AG10803 (cell line): ENCODE measurements at regions not wholly inside any gene's neighbourhood (a gene's known extent, or its start where the extent isn't known, plus 50 kb on each side); places are given as distances from the start of the nearest gene placed in this dataset.

ENCODE experiments used
- DNase-seq: peaks from one replicate; pipeline ENCODE4 v3.0.0; 2010; ENCODE audit warnings: low read depth
- H3K4me3 ChIP-seq: 2 replicates; pipeline ENCODE4 v1.5.1; 2011; ENCODE audit warnings: mild to moderate bottlenecking, low read length, control low read depth
- TF ChIP-seq, protein P1 (sequence below): conservative IDR thresholded peaks from 2 replicates; pipeline ENCODE4 v1.5.1; 2011; ENCODE audit warnings: mild to moderate bottlenecking, low read length, control low read depth, inconsistent platforms

DNA sequence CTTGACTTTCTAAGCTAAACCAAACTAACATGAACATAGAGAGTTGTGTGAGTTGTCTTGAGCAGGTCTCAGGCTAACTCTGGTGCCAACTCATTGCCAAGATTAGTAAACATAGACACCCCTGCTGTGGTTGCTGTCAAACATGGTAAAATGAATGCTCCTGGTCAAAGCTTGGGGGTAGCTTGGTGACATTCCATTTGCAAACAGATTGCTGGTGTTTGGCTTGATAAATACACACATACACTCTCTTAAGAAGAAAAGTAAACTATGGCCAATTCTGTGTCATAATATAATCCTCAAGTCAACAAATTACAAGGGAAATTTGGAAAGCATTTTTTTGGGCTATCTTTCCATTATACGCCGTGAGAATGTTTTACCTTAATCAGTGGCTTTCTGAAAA is 386.4 kb upstream of the PDE3A start:
- TF ChIP-seq, protein P1, sequence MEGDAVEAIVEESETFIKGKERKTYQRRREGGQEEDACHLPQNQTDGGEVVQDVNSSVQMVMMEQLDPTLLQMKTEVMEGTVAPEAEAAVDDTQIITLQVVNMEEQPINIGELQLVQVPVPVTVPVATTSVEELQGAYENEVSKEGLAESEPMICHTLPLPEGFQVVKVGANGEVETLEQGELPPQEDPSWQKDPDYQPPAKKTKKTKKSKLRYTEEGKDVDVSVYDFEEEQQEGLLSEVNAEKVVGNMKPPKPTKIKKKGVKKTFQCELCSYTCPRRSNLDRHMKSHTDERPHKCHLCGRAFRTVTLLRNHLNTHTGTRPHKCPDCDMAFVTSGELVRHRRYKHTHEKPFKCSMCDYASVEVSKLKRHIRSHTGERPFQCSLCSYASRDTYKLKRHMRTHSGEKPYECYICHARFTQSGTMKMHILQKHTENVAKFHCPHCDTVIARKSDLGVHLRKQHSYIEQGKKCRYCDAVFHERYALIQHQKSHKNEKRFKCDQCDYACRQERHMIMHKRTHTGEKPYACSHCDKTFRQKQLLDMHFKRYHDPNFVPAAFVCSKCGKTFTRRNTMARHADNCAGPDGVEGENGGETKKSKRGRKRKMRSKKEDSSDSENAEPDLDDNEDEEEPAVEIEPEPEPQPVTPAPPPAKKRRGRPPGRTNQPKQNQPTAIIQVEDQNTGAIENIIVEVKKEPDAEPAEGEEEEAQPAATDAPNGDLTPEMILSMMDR = no peak
- no peak overlapping the region for H3K4me3 ChIP-seq
- DNase-seq = no peak

DNA sequence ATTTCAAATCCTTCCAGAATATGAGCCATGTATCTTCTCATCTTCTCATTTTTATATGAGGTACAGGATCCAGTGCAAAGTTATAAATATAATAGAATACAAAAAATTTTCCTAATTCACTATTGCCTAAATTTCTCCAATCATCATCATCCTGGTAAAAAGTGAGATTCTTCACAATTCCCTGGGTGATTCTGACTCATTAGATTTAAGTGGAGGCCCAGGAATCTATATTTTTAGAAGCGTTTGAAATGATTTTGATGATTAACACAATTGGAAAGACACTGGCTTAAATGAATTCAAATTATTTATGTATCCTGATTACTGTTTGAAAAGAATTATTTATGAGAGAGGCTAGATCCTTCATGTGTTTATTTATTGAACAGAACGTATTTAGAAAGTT is 380.3 kb upstream of the PDE3A start:
- no peak overlapping the region for H3K4me3 ChIP-seq
- TF ChIP-seq, protein P1 = no peak
- peak; percentile 9 for DNase-seq

DNA sequence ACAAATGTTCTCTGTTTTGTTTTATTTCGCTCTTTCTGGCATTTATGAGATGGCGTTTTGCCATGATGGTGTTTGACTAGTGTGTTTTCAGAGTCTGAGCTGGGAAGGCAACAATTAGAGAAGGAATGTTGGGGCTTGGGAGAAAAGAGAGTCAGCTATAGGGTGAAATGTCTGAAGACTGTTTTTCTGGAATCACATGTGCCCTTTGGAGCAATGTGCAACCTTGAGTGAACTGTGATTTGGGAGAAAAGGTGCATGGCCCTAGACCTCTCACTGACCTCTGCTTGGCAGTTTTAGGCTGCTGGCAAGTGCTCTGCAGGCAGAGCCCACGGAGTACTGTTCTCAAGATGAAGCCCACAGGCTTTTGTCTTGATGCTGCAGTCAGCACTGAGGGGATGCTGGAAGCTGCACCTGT is 379.9 kb upstream of the PDE3A start:
- TF ChIP-seq, protein P1 = no peak
- H3K4me3 ChIP-seq = no peak overlapping the region
- DNase-seq = peak; percentile 52

DNA sequence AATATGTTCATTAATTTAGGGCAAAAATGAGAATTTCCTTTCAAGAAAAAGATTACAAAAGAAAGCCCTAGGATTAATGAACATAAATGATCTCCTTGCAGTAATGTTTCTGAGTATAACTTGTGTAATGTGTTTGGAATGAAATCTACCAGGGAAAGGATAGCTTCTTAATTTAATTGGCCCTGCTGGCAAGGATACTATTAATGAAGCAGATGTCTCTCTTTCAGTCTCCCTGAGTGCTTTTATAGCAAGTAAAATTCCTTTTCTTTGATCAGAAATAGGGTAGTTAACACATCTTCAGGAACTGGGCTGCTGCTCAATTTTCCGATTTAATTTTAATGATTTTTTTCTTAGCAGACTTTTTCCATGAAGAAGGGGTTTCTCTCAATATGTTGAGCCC is 379.4 kb upstream of the PDE3A start:
- DNase-seq = peak; percentile 44
- TF ChIP-seq, protein P1 = no peak
- no peak overlapping the region for H3K4me3 ChIP-seq

DNA sequence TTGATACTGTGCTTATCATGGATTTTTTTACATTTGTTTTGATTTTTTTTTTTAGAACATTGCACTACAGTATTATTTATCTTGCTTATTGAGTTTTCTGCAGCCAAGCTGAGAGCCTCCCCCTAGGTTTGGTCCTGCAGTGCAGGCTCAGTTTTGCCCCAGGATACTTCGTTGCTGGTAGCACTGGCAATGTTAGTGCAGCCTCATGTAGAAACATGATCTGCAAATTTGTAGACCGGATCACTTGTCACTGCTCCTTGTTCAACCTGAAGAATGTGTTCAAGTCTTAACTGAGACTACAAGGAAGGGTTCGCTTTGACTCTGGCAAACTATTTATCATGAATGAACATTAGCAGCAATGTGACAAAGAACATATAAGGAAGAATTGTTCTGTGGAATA is 377.2 kb upstream of the PDE3A start:
- DNase-seq = no peak
- no peak overlapping the region for H3K4me3 ChIP-seq
- TF ChIP-seq, protein P1 = no peak

DNA sequence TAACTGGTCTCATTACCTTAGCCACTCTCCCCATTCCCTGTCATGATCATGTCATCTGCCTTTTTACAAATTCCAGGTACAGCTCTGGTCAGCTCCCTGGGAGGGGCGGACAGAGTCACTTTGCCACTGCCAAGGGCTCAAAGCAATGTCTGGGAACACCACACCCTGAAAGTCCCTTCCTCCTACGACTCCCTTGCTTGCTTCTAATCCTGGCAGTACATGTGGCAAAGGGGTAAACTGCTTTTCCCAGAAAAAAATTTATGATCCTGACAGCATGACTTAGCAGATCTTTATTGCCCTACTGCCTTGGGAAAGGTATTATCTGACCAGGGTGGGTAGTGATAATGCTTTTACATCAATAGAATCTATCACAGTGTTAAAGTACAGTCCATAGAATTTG is 376.0 kb upstream of the PDE3A start:
- TF ChIP-seq, protein P1 = no peak
- DNase-seq = no peak
- H3K4me3 ChIP-seq = no peak overlapping the region

DNA sequence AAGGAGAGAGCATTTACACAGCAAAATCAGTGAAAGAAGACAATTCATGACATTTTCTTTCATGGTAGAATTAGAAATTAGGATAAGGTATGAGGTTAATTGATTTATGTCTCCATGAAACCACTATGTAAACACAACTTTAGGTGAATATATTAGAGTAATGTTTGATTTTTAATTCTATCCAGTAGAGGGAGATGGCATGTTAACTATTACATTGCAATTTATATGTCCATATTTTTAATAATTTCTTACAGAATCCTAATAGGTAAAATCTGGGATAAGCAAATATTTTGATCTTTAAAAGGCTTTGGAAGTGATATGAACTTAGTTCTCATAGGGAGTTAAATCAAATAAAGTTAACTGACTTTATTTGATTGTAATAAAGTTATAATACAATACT is 373.4 kb upstream of the PDE3A start:
- no peak for DNase-seq
- TF ChIP-seq, protein P1 = peak; percentile 31; the same call in 1 of the 2 replicates
- no peak overlapping the region for H3K4me3 ChIP-seq
